Raji (cell line): ENCODE measurements at regions not wholly inside any gene's neighbourhood (a gene's known extent, or its start where the extent isn't known, plus 50 kb on each side); places are given as distances from the start of the nearest gene placed in this dataset.

Source experiments
- POLR2A ChIP-seq: IDR thresholded peaks from 2 replicates; pipeline ENCODE4 v1.6.1; 2011; ENCODE audit warnings: low read depth, low read length, control low read depth; ENCODE audit not compliant: insufficient read depth

GRCh38 chr3:163983940-163984339, 1094.4 kb downstream of the SI start:
- no peak for TF ChIP-seq POLR2A

GRCh38 chr3:163971861-163972260, 1106.4 kb downstream of the SI start:
- TF ChIP-seq POLR2A = no peak

- TF ChIP-seq POLR2A = no peak
These were observed 1121.2 kb downstream of the SI start for GRCh38 chr3:163957072-163957471.

GRCh38 chr3:163953526-163953925, 1124.8 kb downstream of the SI start:
- no peak for TF ChIP-seq POLR2A

- no peak for TF ChIP-seq POLR2A
These were observed 1125.8 kb downstream of the SI start for GRCh38 chr3:163952499-163952898.

GRCh38 chr3:163951397-163951987, 1126.8 kb downstream of the SI start:
- TF ChIP-seq POLR2A = no peak

- TF ChIP-seq POLR2A = no peak
These were observed 1131.5 kb downstream of the SI start for GRCh38 chr3:163946785-163947184.

GRCh38 chr3:163943664-163944063, 1134.6 kb downstream of the SI start:
- no peak for TF ChIP-seq POLR2A

GRCh38 chr3:163939926-163940325, 1138.4 kb downstream of the SI start:
- no peak for TF ChIP-seq POLR2A

- no peak for TF ChIP-seq POLR2A
These were observed 1141.8 kb downstream of the SI start for GRCh38 chr3:163936543-163936942.

GRCh38 chr3:163935411-163935810, 1142.9 kb downstream of the SI start:
- no peak for TF ChIP-seq POLR2A

- TF ChIP-seq POLR2A = no peak
These were observed 1149.1 kb downstream of the SI start for GRCh38 chr3:163929069-163929652.

- TF ChIP-seq POLR2A = no peak
These were observed 1150.8 kb downstream of the SI start for GRCh38 chr3:163927521-163927920.

GRCh38 chr3:163924600-163924999, 1153.7 kb downstream of the SI start:
- TF ChIP-seq POLR2A = peak; percentile 53; the same call in 1 of the 2 replicates

- TF ChIP-seq POLR2A = no peak
These were observed 1159.1 kb downstream of the SI start for GRCh38 chr3:163919154-163919553.

GRCh38 chr3:163916596-163917560, 1161.4 kb downstream of the SI start:
- TF ChIP-seq POLR2A = no peak
